Glutamatergic neuron (in vitro differentiated cells): ENCODE measurements at regions not wholly inside any gene's neighbourhood (a gene's known extent, or its start where the extent isn't known, plus 50 kb on each side); places are given as distances from the start of the nearest gene placed in this dataset.

Experiments used
- DNase-seq: peaks from one replicate; pipeline ENCODE4 v3.0.0; 2022
- H3K27ac Mint-ChIP-seq: one replicate; pipeline ENCODE4 v1.8.0; 2020; ENCODE audit warnings: mild to moderate bottlenecking, mixed read lengths, inconsistent platforms; ENCODE audit not compliant: unreplicated experiment
- H3K27me3 Mint-ChIP-seq: one replicate; pipeline ENCODE4 v1.8.0; 2020; ENCODE audit warnings: mild to moderate bottlenecking, moderate library complexity, mixed read lengths, inconsistent platforms; ENCODE audit not compliant: unreplicated experiment
- H3K36me3 Mint-ChIP-seq: one replicate; pipeline ENCODE4 v1.8.0; 2020; ENCODE audit warnings: mild to moderate bottlenecking, mixed read lengths, inconsistent platforms; ENCODE audit not compliant: unreplicated experiment
- H3K4me1 Mint-ChIP-seq: one replicate; pipeline ENCODE4 v1.8.0; 2020; ENCODE audit warnings: mild to moderate bottlenecking, low read depth, mixed read lengths, inconsistent platforms; ENCODE audit not compliant: unreplicated experiment
- H3K4me3 Mint-ChIP-seq: one replicate; pipeline ENCODE4 v1.8.0; 2020; ENCODE audit warnings: mild to moderate bottlenecking, mixed read lengths, inconsistent platforms; ENCODE audit not compliant: unreplicated experiment
- H3K9me3 Mint-ChIP-seq: one replicate; pipeline ENCODE4 v1.8.0; 2020; ENCODE audit warnings: mild to moderate bottlenecking, moderate library complexity, mixed read lengths, inconsistent platforms; ENCODE audit not compliant: unreplicated experiment
- CTCF ChIP-seq: fragments of 200-600 bp; sonication (generic); IDR thresholded peaks from one replicate; pipeline ENCODE4 v1.5.0; 2021; ENCODE audit not compliant: partially characterized antibody, unreplicated experiment

GRCh38 chr1:2918441-2918840, 102.8 kb upstream of the ACTRT2 start:
- Mint-ChIP-seq H3K27ac (no peak overlapping the region), H3K4me3 (no peak overlapping the region), H3K4me1 (peaks cover 8% of the 10 kb centered on the region), H3K27me3 (peaks cover 5% of the 10 kb centered on the region), H3K36me3 (no peaks in the 10 kb centered on the region), H3K9me3 (peaks cover 16% of the 10 kb centered on the region)
- no peak for DNase-seq
- TF ChIP-seq CTCF: no peak

- peaks cover 16% of the 10 kb centered on the region for H3K9me3 Mint-ChIP-seq
Measured at GRCh38 chr1:2919841-2920240, 101.4 kb upstream of the ACTRT2 start.

GRCh38 chr1:2920421-2921015, 100.7 kb upstream of the ACTRT2 start:
- peaks cover 16% of the 10 kb centered on the region for H3K9me3 Mint-ChIP-seq
- no peak overlapping the region for H3K27ac Mint-ChIP-seq
- H3K4me3 Mint-ChIP-seq: no peak overlapping the region
- H3K4me1 Mint-ChIP-seq: peaks cover 6% of the 10 kb centered on the region
- no peaks in the 10 kb centered on the region for H3K36me3 Mint-ChIP-seq
- peaks cover 7% of the 10 kb centered on the region for H3K27me3 Mint-ChIP-seq
- DNase-seq: no peak
- TF ChIP-seq CTCF: no peak

More at GRCh38 chr1:2919841-2920240, 101.4 kb upstream of the ACTRT2 start:
- DNase-seq: no peak
- Mint-ChIP-seq H3K27me3 (peaks cover 6% of the 10 kb centered on the region), H3K27ac (no peak overlapping the region), H3K4me1 (peaks cover 6% of the 10 kb centered on the region), H3K4me3 (no peak overlapping the region), H3K36me3 (no peaks in the 10 kb centered on the region)
- no peak for TF ChIP-seq CTCF

- H3K27ac Mint-ChIP-seq: no peak overlapping the region
- no peaks in the 10 kb centered on the region for H3K36me3 Mint-ChIP-seq
- peaks cover 6% of the 10 kb centered on the region for H3K4me1 Mint-ChIP-seq
- H3K9me3 Mint-ChIP-seq: peaks cover 13% of the 10 kb centered on the region
- DNase-seq: no peak
- peaks cover 4% of the 10 kb centered on the region for H3K27me3 Mint-ChIP-seq
- peak; percentile 65 for TF ChIP-seq CTCF
- H3K4me3 Mint-ChIP-seq: no peak overlapping the region
Measured at GRCh38 chr1:2921970-2922686, 99.1 kb upstream of the ACTRT2 start.

GRCh38 chr1:2923351-2923750, 97.9 kb upstream of the ACTRT2 start:
- Mint-ChIP-seq H3K27me3 (peaks cover 3% of the 10 kb centered on the region), H3K36me3 (no peaks in the 10 kb centered on the region), H3K4me1 (peaks cover 2% of the 10 kb centered on the region), H3K9me3 (peaks cover 10% of the 10 kb centered on the region), H3K27ac (no peak overlapping the region), H3K4me3 (no peak overlapping the region)
- DNase-seq: no peak
- TF ChIP-seq CTCF: no peak
